ENCODE measurements at regions not wholly inside any gene's neighbourhood (a gene's known extent, or its start where the extent isn't known, plus 50 kb on each side); places are given as distances from the start of the nearest gene placed in this dataset.

GRCh38 chr4:96504386-96504785 is 664.5 kb downstream of the PDHA2 start:
- H3K27me3 Mint-ChIP-seq (ENCODE audit: low read depth) = no peaks in the 10 kb centered on the region
- H3K9me3 Mint-ChIP-seq = peaks cover 29% of the 10 kb centered on the region
- H3K4me3 Mint-ChIP-seq = no peak overlapping the region
- no peaks in the 10 kb centered on the region for H3K36me3 Mint-ChIP-seq
- no peak for DNase-seq (ENCODE audit: low spot score in 2 of 2, unreplicated experiment in 2 of 2)
- H3K4me1 Mint-ChIP-seq = no peaks in the 10 kb centered on the region
- no peak overlapping the region for H3K27ac Mint-ChIP-seq
- no peak for TF ChIP-seq CTCF (IDR thresholded peaks at IDR 0.05; ENCODE audit: unreplicated experiment)

- no peak for TF ChIP-seq CTCF (IDR thresholded peaks at IDR 0.05; ENCODE audit: unreplicated experiment)
- Mint-ChIP-seq H3K9me3 (peaks cover 42% of the 10 kb centered on the region), H3K4me1 (no peaks in the 10 kb centered on the region), H3K27me3 (ENCODE audit: low read depth) (no peaks in the 10 kb centered on the region), H3K36me3 (peaks cover 8% of the 10 kb centered on the region), H3K27ac (no peak overlapping the region), H3K4me3 (no peak overlapping the region)
- DNase-seq (ENCODE audit: low spot score in 2 of 2, unreplicated experiment in 2 of 2) = no peak
Measured at GRCh38 chr4:96509039-96509741, 669.3 kb downstream of the PDHA2 start.

GRCh38 chr4:96519291-96519690 is 679.4 kb downstream of the PDHA2 start:
- DNase-seq (ENCODE audit: low spot score in 2 of 2, unreplicated experiment in 2 of 2) = no peak
- Mint-ChIP-seq H3K9me3 (peaks cover 7% of the 10 kb centered on the region), H3K27me3 (ENCODE audit: low read depth) (no peaks in the 10 kb centered on the region), H3K4me1 (no peaks in the 10 kb centered on the region), H3K27ac (no peak overlapping the region), H3K4me3 (no peak overlapping the region), H3K36me3 (no peaks in the 10 kb centered on the region)
- TF ChIP-seq CTCF (IDR thresholded peaks at IDR 0.05; ENCODE audit: unreplicated experiment) = no peak

- Mint-ChIP-seq H3K27me3 (ENCODE audit: low read depth) (no peaks in the 10 kb centered on the region), H3K4me1 (peaks cover 10% of the 10 kb centered on the region), H3K36me3 (no peaks in the 10 kb centered on the region), H3K27ac (no peak overlapping the region), H3K9me3 (no peaks in the 10 kb centered on the region), H3K4me3 (no peak overlapping the region)
- peak in 1 of 2 experiments; percentile 18 for DNase-seq (ENCODE audit: low spot score in 2 of 2, unreplicated experiment in 2 of 2)
- TF ChIP-seq CTCF (IDR thresholded peaks at IDR 0.05; ENCODE audit: unreplicated experiment) = no peak
Measured at GRCh38 chr4:96521046-96521536, 681.2 kb downstream of the PDHA2 start.

- Mint-ChIP-seq H3K4me3 (no peak overlapping the region), H3K27ac (no peak overlapping the region), H3K27me3 (ENCODE audit: low read depth) (no peaks in the 10 kb centered on the region), H3K9me3 (no peaks in the 10 kb centered on the region), H3K36me3 (peaks cover 1% of the 10 kb centered on the region), H3K4me1 (peaks cover 14% of the 10 kb centered on the region)
- TF ChIP-seq CTCF (IDR thresholded peaks at IDR 0.05; ENCODE audit: unreplicated experiment) = no peak
- DNase-seq (ENCODE audit: low spot score in 2 of 2, unreplicated experiment in 2 of 2) = no peak
Measured at GRCh38 chr4:96523611-96524010, 683.7 kb downstream of the PDHA2 start.

All from mesothelial cell of epicardium (in vitro differentiated cells).